ENCODE measurements at regions not wholly inside any gene's neighbourhood (a gene's known extent, or its start where the extent isn't known, plus 50 kb on each side); places are given as distances from the start of the nearest gene placed in this dataset.

DNA sequence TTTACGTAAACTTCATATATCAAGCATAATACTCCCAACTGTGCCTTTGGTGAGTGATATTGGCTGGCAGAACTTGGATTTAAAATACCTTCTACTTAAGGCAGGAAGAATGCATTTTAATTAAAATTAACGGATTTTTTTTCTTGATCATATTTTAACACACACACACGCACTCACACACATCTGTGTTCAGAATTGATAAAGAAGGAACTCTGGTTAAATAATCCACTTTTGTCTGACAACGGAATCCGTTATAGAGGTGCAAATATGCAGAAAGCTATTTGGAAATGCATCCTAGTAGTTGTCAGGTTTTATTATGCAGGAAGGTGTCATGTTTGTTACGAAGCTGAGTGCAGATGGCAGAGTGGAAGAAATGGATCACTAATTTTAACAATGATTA is 105.5 kb upstream of the ZNF536 start:
- no peak overlapping the region for H3K4me3 ChIP-seq (ENCODE audit: low read depth, low read length)
- TF ChIP-seq CTCF (IDR thresholded peaks at IDR 0.05; ENCODE audit: insufficient read depth, low read depth, low read length, missing control alignments), result no peak

DNA sequence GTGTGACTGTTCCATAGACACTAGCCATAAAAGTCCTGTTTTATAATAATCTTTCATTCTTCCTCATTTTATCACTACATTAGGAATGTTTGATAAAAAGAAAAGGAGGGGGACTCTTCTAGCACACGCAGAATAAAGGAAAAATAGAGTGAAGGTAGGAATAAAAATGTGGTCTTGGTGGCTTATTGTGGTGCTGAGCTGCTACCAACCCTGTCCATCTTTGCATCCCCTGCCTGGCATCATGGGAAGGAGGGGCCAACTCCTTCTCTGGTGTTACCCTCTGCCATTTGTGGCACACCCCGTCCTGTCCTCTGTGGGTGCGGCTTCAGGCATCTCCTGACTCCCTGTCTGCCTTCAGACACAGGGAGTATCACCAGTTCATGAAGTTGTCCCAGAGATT is 104.9 kb upstream of the ZNF536 start:
- DNase-seq (ENCODE audit: low read depth), result no peak
- no peak for TF ChIP-seq CTCF (IDR thresholded peaks at IDR 0.05; ENCODE audit: insufficient read depth, low read depth, low read length, missing control alignments)
- no peak overlapping the region for H3K4me3 ChIP-seq (ENCODE audit: low read depth, low read length)

More for the DNA sequence above, 105.5 kb upstream of the ZNF536 start:
- no peak for DNase-seq (ENCODE audit: low read depth)

- no peak overlapping the region for H3K4me3 ChIP-seq (ENCODE audit: low read depth, low read length)
- DNase-seq (ENCODE audit: low read depth), result no peak
- no peak for TF ChIP-seq CTCF (IDR thresholded peaks at IDR 0.05; ENCODE audit: insufficient read depth, low read depth, low read length, missing control alignments)
These were observed 103.6 kb upstream of the ZNF536 start for GRCh38 chr19:30268601-30269000.

DNA sequence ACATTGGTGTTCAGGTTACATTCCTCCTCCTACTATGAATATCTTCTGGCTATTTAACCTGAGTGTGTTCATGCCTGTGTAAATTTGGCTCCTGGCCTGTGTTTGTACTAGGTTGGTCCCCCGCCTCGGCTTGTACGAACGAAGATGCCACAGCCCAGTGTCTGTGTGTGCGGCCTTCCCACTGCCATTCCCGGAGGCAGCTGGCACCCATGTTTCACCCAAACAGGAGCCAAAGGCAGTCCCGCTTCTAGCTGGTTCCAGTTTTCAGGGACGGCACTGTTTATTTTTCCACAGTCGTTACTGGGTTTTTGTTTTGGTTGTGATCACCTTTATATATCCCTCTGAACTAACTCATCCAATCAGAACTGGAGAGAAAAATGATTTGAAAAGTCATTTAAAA is 102.5 kb upstream of the ZNF536 start:
- no peak for DNase-seq (ENCODE audit: low read depth)
- no peak overlapping the region for H3K4me3 ChIP-seq (ENCODE audit: low read depth, low read length)
- TF ChIP-seq CTCF (IDR thresholded peaks at IDR 0.05; ENCODE audit: insufficient read depth, low read depth, low read length, missing control alignments), result no peak

- no peak overlapping the region for H3K4me3 ChIP-seq (ENCODE audit: low read depth, low read length)
- no peak for DNase-seq (ENCODE audit: low read depth)
- no peak for TF ChIP-seq CTCF (IDR thresholded peaks at IDR 0.05; ENCODE audit: insufficient read depth, low read depth, low read length, missing control alignments)
These were observed 100.4 kb upstream of the ZNF536 start for GRCh38 chr19:30271816-30272215.

- DNase-seq (ENCODE audit: low read depth), result no peak
- no peak for TF ChIP-seq CTCF (IDR thresholded peaks at IDR 0.05; ENCODE audit: insufficient read depth, low read depth, low read length, missing control alignments)
- no peak overlapping the region for H3K4me3 ChIP-seq (ENCODE audit: low read depth, low read length)
These were observed 99.6 kb upstream of the ZNF536 start for GRCh38 chr19:30272554-30272953.

DNA sequence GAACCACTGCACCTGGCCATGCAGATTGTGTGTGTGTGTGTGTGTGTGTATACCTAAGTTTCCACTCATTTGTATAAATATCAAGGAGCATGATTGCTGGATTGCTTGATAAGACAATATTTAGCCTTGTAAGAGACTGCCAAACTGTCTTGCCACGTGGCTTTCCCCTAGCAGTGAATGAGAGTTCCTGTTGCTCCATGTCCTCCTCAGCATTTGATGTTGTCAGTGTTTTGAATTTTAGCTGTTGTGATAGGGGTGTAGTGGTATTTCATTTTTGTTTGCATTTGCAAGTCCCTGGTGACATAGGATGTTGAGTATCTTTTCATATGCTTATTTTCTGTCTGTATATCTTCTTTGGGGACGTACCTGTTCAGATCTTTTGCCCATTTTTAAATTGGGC is 99.0 kb upstream of the ZNF536 start:
- H3K4me3 ChIP-seq (ENCODE audit: low read depth, low read length), result no peak overlapping the region
- no peak for DNase-seq (ENCODE audit: low read depth)
- no peak for TF ChIP-seq CTCF (IDR thresholded peaks at IDR 0.05; ENCODE audit: insufficient read depth, low read depth, low read length, missing control alignments)
